ENCODE measurements at regions not wholly inside any gene's neighbourhood (a gene's known extent, or its start where the extent isn't known, plus 50 kb on each side); places are given as distances from the start of the nearest gene placed in this dataset.

DNA sequence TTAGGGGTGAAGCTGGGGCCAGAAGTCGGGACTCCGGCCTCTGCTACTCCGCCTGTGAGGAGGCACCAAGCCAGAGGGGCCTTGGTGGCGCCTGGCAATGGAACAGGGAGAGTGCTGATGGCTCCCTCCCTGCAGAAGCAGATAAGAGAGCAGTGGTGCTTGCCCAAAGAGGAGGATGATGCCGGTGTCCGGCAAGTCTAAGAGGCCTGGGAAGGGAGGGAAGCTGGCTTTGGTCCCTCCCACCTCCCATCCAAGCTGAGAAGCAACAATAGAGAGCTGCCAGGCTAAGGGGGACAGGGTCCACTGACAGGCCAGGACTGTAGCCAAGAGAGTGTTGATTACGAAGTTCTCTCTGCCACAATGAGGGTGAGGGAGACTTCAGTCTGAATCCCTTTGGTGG, 479.5 kb downstream of the TNS1 start:
- H3K4me3 ChIP-seq, result no peak overlapping the region
- POLR2A ChIA-PET (ENCODE audit: unreplicated experiment), result no interaction called here
- no peaks in the 10 kb centered on the region for H3K9me2 ChIP-seq (ENCODE audit: insufficient read depth)
- no peaks in the 10 kb centered on the region for H3K27me3 ChIP-seq (ENCODE audit: insufficient read depth, low read depth)
- no peaks in the 10 kb centered on the region for H3K36me3 ChIP-seq (ENCODE audit: low read depth)
- no peak overlapping the region for H3K4me2 ChIP-seq
- no peaks in the 10 kb centered on the region for H3K4me1 ChIP-seq (replicated peaks; ENCODE audit: insufficient read depth)
- intact Hi-C loops (cut with micrococcal nuclease; ENCODE audit: unreplicated experiment), result no loop called here
- CTCF ChIA-PET, result no interaction called here
- H2AFZ ChIP-seq, result no peak overlapping the region
- TF ChIP-seq EZH2 (IDR thresholded peaks at IDR 0.05; ENCODE audit: low read depth), result no peak
- TF ChIP-seq, protein P1, sequence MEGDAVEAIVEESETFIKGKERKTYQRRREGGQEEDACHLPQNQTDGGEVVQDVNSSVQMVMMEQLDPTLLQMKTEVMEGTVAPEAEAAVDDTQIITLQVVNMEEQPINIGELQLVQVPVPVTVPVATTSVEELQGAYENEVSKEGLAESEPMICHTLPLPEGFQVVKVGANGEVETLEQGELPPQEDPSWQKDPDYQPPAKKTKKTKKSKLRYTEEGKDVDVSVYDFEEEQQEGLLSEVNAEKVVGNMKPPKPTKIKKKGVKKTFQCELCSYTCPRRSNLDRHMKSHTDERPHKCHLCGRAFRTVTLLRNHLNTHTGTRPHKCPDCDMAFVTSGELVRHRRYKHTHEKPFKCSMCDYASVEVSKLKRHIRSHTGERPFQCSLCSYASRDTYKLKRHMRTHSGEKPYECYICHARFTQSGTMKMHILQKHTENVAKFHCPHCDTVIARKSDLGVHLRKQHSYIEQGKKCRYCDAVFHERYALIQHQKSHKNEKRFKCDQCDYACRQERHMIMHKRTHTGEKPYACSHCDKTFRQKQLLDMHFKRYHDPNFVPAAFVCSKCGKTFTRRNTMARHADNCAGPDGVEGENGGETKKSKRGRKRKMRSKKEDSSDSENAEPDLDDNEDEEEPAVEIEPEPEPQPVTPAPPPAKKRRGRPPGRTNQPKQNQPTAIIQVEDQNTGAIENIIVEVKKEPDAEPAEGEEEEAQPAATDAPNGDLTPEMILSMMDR (conservative IDR thresholded peaks at IDR 0.05), result no peak
- H4K20me1 ChIP-seq (ENCODE audit: insufficient read depth), result no peaks in the 10 kb centered on the region
- no peak for DNase-seq
- no peaks in the 10 kb centered on the region for H3K79me2 ChIP-seq (ENCODE audit: low read depth)
- no TSS peak for BruUV-seq (replicated peaks)
- H3F3A ChIP-seq (ENCODE audit: insufficient read depth, low read depth), result no peaks in the 10 kb centered on the region
- no peak overlapping the region for H3K27ac ChIP-seq
- no peaks in the 10 kb centered on the region for H3K9me3 ChIP-seq (ENCODE audit: insufficient read depth, low read depth)

DNA sequence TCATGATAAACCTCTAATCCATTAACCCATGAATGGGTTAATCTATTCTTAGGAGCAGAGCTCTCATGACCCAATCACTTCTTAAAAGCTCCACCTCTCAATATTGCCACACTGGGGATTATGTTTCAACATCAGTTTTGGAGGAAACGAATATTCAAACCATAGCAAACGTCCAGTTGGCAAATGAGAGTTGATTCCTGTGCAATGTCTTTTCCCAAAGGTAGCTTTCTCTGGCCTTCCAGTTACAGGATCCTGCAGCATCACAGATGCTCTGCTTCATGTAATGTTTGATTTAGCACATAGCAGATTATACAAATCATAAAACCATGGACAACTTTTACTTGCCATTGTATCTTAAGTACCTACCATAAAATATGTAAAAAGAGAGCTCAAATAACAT, 481.0 kb downstream of the TNS1 start:
- no peak for TF ChIP-seq EZH2 (IDR thresholded peaks at IDR 0.05; ENCODE audit: low read depth)
- TF ChIP-seq, protein P1 (conservative IDR thresholded peaks at IDR 0.05), result no peak
- Histone ChIP-seq H3K9me3 (ENCODE audit: insufficient read depth, low read depth) (no peaks in the 10 kb centered on the region), H3K4me3 (no peak overlapping the region), H3K36me3 (ENCODE audit: low read depth) (no peaks in the 10 kb centered on the region), H3K4me2 (no peak overlapping the region), H3K9me2 (ENCODE audit: insufficient read depth) (no peaks in the 10 kb centered on the region), H3K4me1 (replicated peaks; ENCODE audit: insufficient read depth) (no peaks in the 10 kb centered on the region), H3K27me3 (ENCODE audit: insufficient read depth, low read depth) (no peaks in the 10 kb centered on the region), H3K79me2 (ENCODE audit: low read depth) (no peaks in the 10 kb centered on the region), H3F3A (ENCODE audit: insufficient read depth, low read depth) (no peaks in the 10 kb centered on the region), H2AFZ (no peak overlapping the region), H3K27ac (no peak overlapping the region), H4K20me1 (ENCODE audit: insufficient read depth) (no peaks in the 10 kb centered on the region)
- no TSS peak for BruUV-seq (replicated peaks)
- intact Hi-C loops (cut with micrococcal nuclease; ENCODE audit: unreplicated experiment), result no loop called here
- no peak for DNase-seq
- CTCF ChIA-PET, result no interaction called here
- POLR2A ChIA-PET (ENCODE audit: unreplicated experiment), result no interaction called here

DNA sequence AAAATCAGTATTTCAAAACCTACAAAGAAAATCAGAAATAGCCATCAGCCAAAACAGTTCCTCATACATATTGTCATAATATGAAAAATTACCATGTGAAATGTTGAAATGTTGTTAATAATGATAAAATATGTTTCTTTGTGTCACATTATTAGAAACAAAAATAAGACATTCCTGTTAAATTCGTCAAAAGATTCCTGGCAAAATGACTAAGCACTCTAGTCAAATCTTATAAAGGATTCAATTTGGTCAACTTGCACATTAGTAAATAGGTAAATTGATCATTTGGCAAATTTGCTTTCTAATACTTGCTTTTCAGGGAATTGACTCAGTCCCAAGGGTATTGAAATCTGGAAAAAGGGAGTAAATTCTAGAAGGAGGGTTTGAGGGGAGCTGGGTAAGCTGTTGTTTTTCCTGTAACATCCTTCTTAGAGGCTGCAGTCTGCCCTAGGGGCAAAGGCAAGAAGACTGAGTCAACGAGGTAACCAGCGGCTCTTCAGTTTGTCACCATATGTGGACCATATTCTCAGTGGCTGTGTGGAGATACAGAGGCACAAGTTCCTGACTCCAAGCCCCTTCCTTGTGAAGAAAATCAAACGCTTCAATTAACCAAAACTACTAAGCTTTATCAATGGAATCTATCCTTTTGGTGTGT, 482.3 kb downstream of the TNS1 start:
- Histone ChIP-seq H3K4me3 (no peak overlapping the region), H2AFZ (no peak overlapping the region), H3K27me3 (ENCODE audit: insufficient read depth, low read depth) (no peaks in the 10 kb centered on the region), H4K20me1 (ENCODE audit: insufficient read depth) (no peaks in the 10 kb centered on the region), H3K9me3 (ENCODE audit: insufficient read depth, low read depth) (no peaks in the 10 kb centered on the region), H3K9me2 (ENCODE audit: insufficient read depth) (no peaks in the 10 kb centered on the region), H3F3A (ENCODE audit: insufficient read depth, low read depth) (no peaks in the 10 kb centered on the region), H3K36me3 (ENCODE audit: low read depth) (no peaks in the 10 kb centered on the region), H3K4me1 (replicated peaks; ENCODE audit: insufficient read depth) (no peaks in the 10 kb centered on the region), H3K4me2 (no peak overlapping the region), H3K27ac (no peak overlapping the region), H3K79me2 (ENCODE audit: low read depth) (no peaks in the 10 kb centered on the region)
- intact Hi-C loops (cut with micrococcal nuclease; ENCODE audit: unreplicated experiment), result no loop called here
- ChIA-PET CTCF (no interaction called here), POLR2A (ENCODE audit: unreplicated experiment) (no interaction called here)
- DNase-seq, result no peak
- TF ChIP-seq, protein P1 (conservative IDR thresholded peaks at IDR 0.05), result no peak
- no peak for TF ChIP-seq EZH2 (IDR thresholded peaks at IDR 0.05; ENCODE audit: low read depth)
- no TSS peak for BruUV-seq (replicated peaks)

Data from PC-9 (cell line).